Fibroblast of lung (primary cell): ENCODE measurements at regions not wholly inside any gene's neighbourhood (a gene's known extent, or its start where the extent isn't known, plus 50 kb on each side); places are given as distances from the start of the nearest gene placed in this dataset.
A peak's percentile ranks its signal among the peaks of the same experiment; 100 is the strongest.
"Not testable (repeated sequence)": the region's sequence is repeated elsewhere in the genome, so short reads cannot be mapped to it uniquely, and the experiment has no call there.

ENCODE experiments used
- DNase-seq, 2 donors: peaks; one replicate each; pipeline versions ENCODE4 v3.0.0 to v3.0.0-alpha.2; 2010; ENCODE audit warnings: low read depth in 2 of 2
- H2AFZ ChIP-seq: 2 replicates; pipeline ENCODE4 v1.5.1; 2012; ENCODE audit warnings: low read length, control low read depth, inconsistent platforms
- H3K27ac ChIP-seq: 2 replicates; pipeline ENCODE4 v1.5.1; 2011; ENCODE audit warnings: low read length, control low read depth; ENCODE audit not compliant: insufficient read depth
- H3K27me3 ChIP-seq: 2 replicates; pipeline ENCODE4 v1.5.1; 2011; ENCODE audit warnings: mild to moderate bottlenecking, low read length; ENCODE audit not compliant: control insufficient read depth, insufficient read depth
- H3K36me3 ChIP-seq: 2 replicates; pipeline ENCODE4 v1.5.1; 2011; ENCODE audit warnings: low read length; ENCODE audit not compliant: control insufficient read depth, insufficient read depth
- H3K4me1 ChIP-seq: 2 replicates; pipeline ENCODE4 v1.5.1; 2011; ENCODE audit warnings: low read length; ENCODE audit not compliant: control insufficient read depth, insufficient read depth; ENCODE audit errors: extremely low read depth
- H3K4me2 ChIP-seq: 2 replicates; pipeline ENCODE4 v1.5.1; 2011; ENCODE audit warnings: low read length, control low read depth; ENCODE audit not compliant: insufficient read depth; ENCODE audit errors: extremely low read depth
- H3K4me3 ChIP-seq, 4 experiments: fragments of 200-600 bp in 1 of 4; sonication (generic) in 1 of 4; replicated peaks in 1 of 4; 2 replicates each; pipeline ENCODE4 v1.5.1; 2011 to 2016; ENCODE audit warnings: low read length in 4 of 4, low read depth in 3 of 4, mild to moderate bottlenecking in 3 of 4, control low read depth in 2 of 4, inconsistent platforms in 1 of 4, mixed read lengths in 1 of 4; ENCODE audit not compliant: insufficient read depth in 1 of 4; ENCODE audit errors: control extremely low read depth in 1 of 4
- H3K79me2 ChIP-seq: 2 replicates; pipeline ENCODE4 v1.5.1; 2012; ENCODE audit warnings: mild to moderate bottlenecking, low read length, inconsistent platforms; ENCODE audit not compliant: control insufficient read depth, insufficient read depth
- H3K9ac ChIP-seq: 2 replicates; pipeline ENCODE4 v1.5.1; 2011; ENCODE audit warnings: mild to moderate bottlenecking, low read length, control low read depth; ENCODE audit not compliant: insufficient read depth
- H3K9me3 ChIP-seq: 2 replicates; pipeline ENCODE4 v1.5.1; 2012; ENCODE audit warnings: low read depth, low read length; ENCODE audit not compliant: control insufficient read depth, insufficient read depth
- H4K20me1 ChIP-seq: 2 replicates; pipeline ENCODE4 v1.5.1; 2011; ENCODE audit warnings: low read length; ENCODE audit not compliant: control insufficient read depth, insufficient read depth; ENCODE audit errors: extremely low read depth
- CTCF ChIP-seq, 2 donors: IDR thresholded peaks in 1 of 2; conservative IDR thresholded peaks in 1 of 2; 1 replicate in 1 of 2; 2 replicates in 1 of 2; pipeline ENCODE4 v1.5.1; 2011 to 2012; ENCODE audit warnings: low read length in 2 of 2, control low read depth in 1 of 2, inconsistent platforms in 1 of 2, low read depth in 1 of 2, mild to moderate bottlenecking in 1 of 2
- EZH2 ChIP-seq: IDR thresholded peaks from 2 replicates; pipeline ENCODE4 v1.5.1; 2012; ENCODE audit warnings: low read length, control low read depth, mild to moderate bottlenecking; ENCODE audit errors: missing control alignments

GRCh38 chr2:199055336-199055735, 402.4 kb downstream of the SATB2 start:
- no peaks in the 10 kb centered on the region for H3K4me1 ChIP-seq
- H3K4me2 ChIP-seq, result no peak overlapping the region
- H3K9me3 ChIP-seq, result no peaks in the 10 kb centered on the region
- no peaks in the 10 kb centered on the region for H4K20me1 ChIP-seq
- H3K27me3 ChIP-seq, result no peaks in the 10 kb centered on the region
- H3K79me2 ChIP-seq, result no peaks in the 10 kb centered on the region
- H3K9ac ChIP-seq, result no peak overlapping the region
- no peak for TF ChIP-seq CTCF (conservative IDR thresholded peaks at IDR 0.05 in 1 of 2, IDR thresholded peaks at IDR 0.05 in 1 of 2; ENCODE audit: low read depth in 1 of 2, low read length in 2 of 2)
- TF ChIP-seq EZH2, result no peak
- peak in 1 of 2 donors; percentile 18 for DNase-seq
- H3K36me3 ChIP-seq, result no peaks in the 10 kb centered on the region
- no peak overlapping the region for H3K4me3 ChIP-seq
- no peak overlapping the region for H3K27ac ChIP-seq
- H2AFZ ChIP-seq, result no peak overlapping the region

GRCh38 chr2:199042660-199043379, 414.9 kb downstream of the SATB2 start:
- no peak overlapping the region for H3K9ac ChIP-seq
- no peak overlapping the region for H3K4me3 ChIP-seq
- TF ChIP-seq EZH2, result no peak
- no peak for TF ChIP-seq CTCF (conservative IDR thresholded peaks at IDR 0.05 in 1 of 2, IDR thresholded peaks at IDR 0.05 in 1 of 2; ENCODE audit: low read depth in 1 of 2, low read length in 2 of 2)
- H3K27me3 ChIP-seq, result no peaks in the 10 kb centered on the region
- H3K27ac ChIP-seq, result no peak overlapping the region
- H3K4me1 ChIP-seq, result no peaks in the 10 kb centered on the region
- H3K36me3 ChIP-seq, result no peaks in the 10 kb centered on the region
- no peaks in the 10 kb centered on the region for H3K9me3 ChIP-seq
- no peak overlapping the region for H3K4me2 ChIP-seq
- H3K79me2 ChIP-seq, result no peaks in the 10 kb centered on the region
- H2AFZ ChIP-seq, result no peak overlapping the region
- DNase-seq, result no peak
- no peaks in the 10 kb centered on the region for H4K20me1 ChIP-seq

- no peaks in the 10 kb centered on the region for H4K20me1 ChIP-seq
- no peak overlapping the region for H3K9ac ChIP-seq
- no peaks in the 10 kb centered on the region for H3K9me3 ChIP-seq
- H3K4me3 ChIP-seq, result no peak overlapping the region
- TF ChIP-seq EZH2, result no peak
- no peak for TF ChIP-seq CTCF (conservative IDR thresholded peaks at IDR 0.05 in 1 of 2, IDR thresholded peaks at IDR 0.05 in 1 of 2; ENCODE audit: low read depth in 1 of 2, low read length in 2 of 2)
- H3K27ac ChIP-seq, result no peak overlapping the region
- DNase-seq, result no peak
- H3K4me2 ChIP-seq, result no peak overlapping the region
- H3K4me1 ChIP-seq, result no peaks in the 10 kb centered on the region
- H3K79me2 ChIP-seq, result no peaks in the 10 kb centered on the region
- no peak overlapping the region for H2AFZ ChIP-seq
- no peaks in the 10 kb centered on the region for H3K27me3 ChIP-seq
- no peaks in the 10 kb centered on the region for H3K36me3 ChIP-seq
Measured at GRCh38 chr2:199040522-199040921, 417.2 kb downstream of the SATB2 start.

GRCh38 chr2:199033761-199034160, 424.0 kb downstream of the SATB2 start:
- not testable (repeated sequence) for H3K4me2 ChIP-seq, DNase-seq, H3K79me2 ChIP-seq, H3K4me3 ChIP-seq, H3K9me3 ChIP-seq, H4K20me1 ChIP-seq, H3K4me1 ChIP-seq, H2AFZ ChIP-seq, H3K27ac ChIP-seq, H3K27me3 ChIP-seq, H3K36me3 ChIP-seq, H3K9ac ChIP-seq
